ENCODE measurements at regions not wholly inside any gene's neighbourhood (a gene's known extent, or its start where the extent isn't known, plus 50 kb on each side); places are given as distances from the start of the nearest gene placed in this dataset.

- ATAC-seq: no peak
- H3K4me3 ChIP-seq (replicated peaks in 1 of 2; ENCODE audit: low read depth in 1 of 2, low read length in 2 of 2): no peak overlapping the region
- ChIA-PET RAD21 (ENCODE audit: low non-redundant PET in 1 of 2, low total read pairs in 2 of 2, uncharacterized antibody in 2 of 2, unreplicated experiment in 2 of 2) (no interaction called here), POLR2A (no interaction called here), CTCF (no interaction called here)
- BruUV-seq (replicated peaks): no TSS peak
- no peaks in the 10 kb centered on the region for H3K36me3 ChIP-seq (ENCODE audit: control insufficient read depth in 1 of 2, insufficient read depth in 2 of 2, low read length in 2 of 2)
- TF ChIP-seq ZBTB33 (IDR thresholded peaks at IDR 0.05; ENCODE audit: extremely low read depth, insufficient replicate concordance, low read length) (no peak), CTCF (IDR thresholded peaks at IDR 0.05 in 2 of 3, conservative IDR thresholded peaks at IDR 0.05 in 1 of 3; ENCODE audit: borderline replicate concordance in 1 of 3, insufficient read depth in 1 of 3, low read depth in 2 of 3, low read length in 2 of 3) (no peak), MAX (IDR thresholded peaks at IDR 0.05) (no peak), ZFX (IDR thresholded peaks at IDR 0.05) (no peak), TCF7L2 (IDR thresholded peaks at IDR 0.05; ENCODE audit: borderline replicate concordance, extremely low read depth, insufficient read depth, insufficient read length) (no peak), YY1 (IDR thresholded peaks at IDR 0.05; ENCODE audit: extremely low read depth, insufficient replicate concordance, low read depth, low read length) (no peak), REST (IDR thresholded peaks at IDR 0.05; ENCODE audit: low read depth) (no peak), RAD21 (IDR thresholded peaks at IDR 0.05; ENCODE audit: low read depth) (no peak), EZH2phosphoT487 (IDR thresholded peaks at IDR 0.05; ENCODE audit: borderline replicate concordance) (no peak), POLR2AphosphoS5 (IDR thresholded peaks at IDR 0.05; ENCODE audit: low read depth, low read length) (no peak)
- H3K27me3 ChIP-seq (ENCODE audit: insufficient read depth, low read length): no peaks in the 10 kb centered on the region
- H3K9me3 ChIP-seq (ENCODE audit: control insufficient read depth in 1 of 2, insufficient read depth in 1 of 2, low read depth in 1 of 2, low read length in 2 of 2): no peaks in the 10 kb centered on the region
- no peak overlapping the region for H2AFZ ChIP-seq (ENCODE audit: low read depth, low read length, poor library complexity, severe bottlenecking)
- H4K20me1 ChIP-seq (ENCODE audit: insufficient read depth): no peaks in the 10 kb centered on the region
- no peaks in the 10 kb centered on the region for H3K9me2 ChIP-seq (ENCODE audit: insufficient read depth)
- no peak for DNase-seq (ENCODE audit: low read depth, low spot score)
- H3K79me2 ChIP-seq (ENCODE audit: insufficient read depth, low read length): no peaks in the 10 kb centered on the region
- H3K9ac ChIP-seq (ENCODE audit: low read length): no peak overlapping the region
- H3K4me2 ChIP-seq (ENCODE audit: low read length): no peak overlapping the region
- no peak overlapping the region for H3K27ac ChIP-seq (ENCODE audit: low read depth, low read length)
- H3K4me1 ChIP-seq (ENCODE audit: control insufficient read depth in 1 of 2, insufficient read depth in 2 of 2, low read length in 2 of 2): no peaks in the 10 kb centered on the region
- intact Hi-C loops (cut with micrococcal nuclease): no loop called here
These were observed 639.7 kb downstream of the BNC2 start for GRCh38 chr9:16230731-16231130.
